Loucy (cell line): ENCODE measurements at regions not wholly inside any gene's neighbourhood (a gene's known extent, or its start where the extent isn't known, plus 50 kb on each side); places are given as distances from the start of the nearest gene placed in this dataset.

ENCODE experiments used
- H2AFZ ChIP-seq: fragments of 200-600 bp; sonication (generic); 2 replicates; pipeline ENCODE4 v1.6.0; 2016; ENCODE audit warnings: antibody characterized with exemption, mild to moderate bottlenecking, low read length, moderate library complexity
- H3F3A ChIP-seq: fragments of 200-600 bp; 2 replicates; pipeline ENCODE4 v1.6.0; 2016; ENCODE audit warnings: antibody characterized with exemption, low read depth, mild to moderate bottlenecking
- H3K27me3 ChIP-seq: fragments of 200-600 bp; sonication (generic); 2 replicates; pipeline ENCODE4 v1.6.1; 2014; ENCODE audit warnings: low read length, mild to moderate bottlenecking; ENCODE audit not compliant: insufficient read depth, poor library complexity, severe bottlenecking
- H3K36me3 ChIP-seq: fragments of 200-600 bp; sonication (generic); 2 replicates; pipeline ENCODE4 v1.6.1; 2016; ENCODE audit warnings: low read length; ENCODE audit not compliant: insufficient read depth
- H3K4me1 ChIP-seq: fragments of 200-600 bp; sonication (generic); 2 replicates; pipeline ENCODE4 v1.5.1; 2014; ENCODE audit warnings: low read length, mild to moderate bottlenecking; ENCODE audit not compliant: insufficient read depth, poor library complexity, severe bottlenecking
- H3K4me2 ChIP-seq: fragments of 200-600 bp; sonication (generic); 2 replicates; pipeline ENCODE4 v1.6.0; 2014; ENCODE audit warnings: antibody characterized with exemption, low read length, low read depth, mild to moderate bottlenecking; ENCODE audit not compliant: poor library complexity, severe bottlenecking
- H3K4me3 ChIP-seq: fragments of 200-600 bp; sonication (generic); 2 replicates; pipeline ENCODE4 v1.5.1; 2014; ENCODE audit warnings: low read length, mild to moderate bottlenecking, mixed read lengths; ENCODE audit not compliant: poor library complexity, severe bottlenecking
- H3K79me2 ChIP-seq: fragments of 200-600 bp; sonication (generic); 2 replicates; pipeline ENCODE4 v1.6.1; 2014; ENCODE audit warnings: low read length; ENCODE audit not compliant: insufficient read depth
- H3K9ac ChIP-seq: fragments of 200-600 bp; sonication (generic); 2 replicates; pipeline ENCODE4 v1.6.0; 2014; ENCODE audit warnings: mild to moderate bottlenecking, low read depth, low read length, moderate library complexity; ENCODE audit not compliant: poor library complexity, severe bottlenecking
- H3K9me2 ChIP-seq: fragments of 200-600 bp; sonication (generic); replicated peaks from 2 replicates; pipeline ENCODE4 v1.6.1; 2016; ENCODE audit warnings: low read depth, low read length, mixed read lengths
- H3K9me3 ChIP-seq: fragments of 200-600 bp; sonication (generic); 2 replicates; pipeline ENCODE4 v1.6.1; 2014; ENCODE audit warnings: mild to moderate bottlenecking, antibody characterized with exemption, low read length, low read depth; ENCODE audit not compliant: insufficient read depth
- H4K20me1 ChIP-seq: fragments of 200-600 bp; sonication (generic); 2 replicates; pipeline ENCODE4 v1.6.0; 2014; ENCODE audit warnings: antibody characterized with exemption, low read length, mild to moderate bottlenecking; ENCODE audit not compliant: insufficient read depth, poor library complexity, severe bottlenecking
- CTCF ChIP-seq: fragments of 200-600 bp; sonication (generic); conservative IDR thresholded peaks from 2 replicates; pipeline ENCODE4 v1.5.1; 2014; ENCODE audit warnings: mild to moderate bottlenecking, antibody characterized with exemption, low read length
- EZH2phosphoT487 ChIP-seq: fragments of 200-600 bp; IDR thresholded peaks from 2 replicates; pipeline ENCODE4 v1.6.1; 2018; ENCODE audit warnings: antibody characterized with exemption, mild to moderate bottlenecking, moderate library complexity, borderline replicate concordance

DNA sequence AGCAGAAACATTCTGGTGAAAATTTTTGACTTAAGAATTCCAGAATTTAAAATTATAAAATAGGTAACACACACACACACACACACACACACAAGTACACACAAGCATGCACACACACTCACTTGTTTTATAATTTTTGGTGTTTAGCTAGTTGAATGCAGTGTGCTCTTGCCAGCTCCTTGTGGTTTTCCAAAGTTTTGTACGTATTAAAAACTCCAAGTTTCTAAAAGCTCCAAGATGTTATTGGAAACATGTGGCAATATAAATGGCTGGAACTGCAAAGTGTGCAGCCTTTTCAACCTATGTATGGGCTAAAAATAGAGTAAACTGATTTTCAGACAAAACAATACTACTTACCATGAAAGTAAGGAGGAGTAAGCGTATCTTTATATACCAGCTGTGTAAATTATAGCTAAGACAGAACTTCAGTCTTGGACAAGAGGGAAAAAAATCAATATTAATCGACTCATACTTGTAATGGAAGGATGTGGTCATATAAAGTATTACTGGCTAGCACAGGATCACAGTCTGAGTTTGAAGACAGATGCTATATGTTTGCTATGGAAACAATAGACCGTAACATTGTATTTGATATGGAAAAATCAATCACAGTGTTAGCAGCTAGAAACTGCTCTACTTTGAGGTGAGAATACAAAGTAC is 727.1 kb upstream of the GRAMD2B start:
- no peaks in the 10 kb centered on the region for H3F3A ChIP-seq
- no peaks in the 10 kb centered on the region for H3K27me3 ChIP-seq
- no peak for TF ChIP-seq EZH2phosphoT487
- no peak for TF ChIP-seq CTCF
- H4K20me1 ChIP-seq: no peaks in the 10 kb centered on the region
- no peak overlapping the region for H3K9ac ChIP-seq
- no peak overlapping the region for H3K4me2 ChIP-seq
- H3K79me2 ChIP-seq: no peaks in the 10 kb centered on the region
- no peaks in the 10 kb centered on the region for H3K9me3 ChIP-seq
- H3K4me1 ChIP-seq: no peaks in the 10 kb centered on the region
- H3K36me3 ChIP-seq: no peaks in the 10 kb centered on the region
- no peak overlapping the region for H3K4me3 ChIP-seq
- no peak overlapping the region for H2AFZ ChIP-seq
- no peaks in the 10 kb centered on the region for H3K9me2 ChIP-seq

GRCh38 chr5:125696762-125697161 is 726.4 kb upstream of the GRAMD2B start:
- Histone ChIP-seq H3K9ac (no peak overlapping the region), H2AFZ (no peak overlapping the region)

DNA sequence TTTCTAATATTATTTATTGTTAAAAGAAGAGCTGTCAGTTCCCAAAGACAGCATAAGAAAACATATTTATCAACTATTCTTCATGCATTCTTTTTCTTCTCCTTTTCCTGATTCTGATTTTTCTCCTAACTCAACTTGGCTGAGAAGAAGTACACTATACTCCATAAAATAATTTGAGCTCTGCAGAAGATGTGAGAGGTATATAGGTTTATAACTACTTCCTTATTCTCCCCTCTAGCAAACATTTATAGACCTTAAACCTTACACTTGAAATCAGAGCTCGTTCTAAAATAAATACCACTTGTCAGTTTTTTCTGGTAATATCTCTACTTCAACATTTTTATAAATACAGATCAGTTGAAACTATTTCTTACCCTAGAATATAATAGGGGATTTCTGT is 724.8 kb upstream of the GRAMD2B start:
- Histone ChIP-seq H2AFZ (no peak overlapping the region), H3K9ac (no peak overlapping the region), H3K9me2 (no peaks in the 10 kb centered on the region), H3K27me3 (no peaks in the 10 kb centered on the region), H3K36me3 (no peaks in the 10 kb centered on the region), H3K9me3 (no peaks in the 10 kb centered on the region), H3K4me1 (no peaks in the 10 kb centered on the region), H3K79me2 (no peaks in the 10 kb centered on the region), H4K20me1 (no peaks in the 10 kb centered on the region), H3K4me3 (no peak overlapping the region), H3F3A (no peaks in the 10 kb centered on the region), H3K4me2 (no peak overlapping the region)
- TF ChIP-seq CTCF: no peak
- no peak for TF ChIP-seq EZH2phosphoT487

More at GRCh38 chr5:125696762-125697161, 726.4 kb upstream of the GRAMD2B start:
- H3K4me1 ChIP-seq: no peaks in the 10 kb centered on the region
- no peaks in the 10 kb centered on the region for H3K79me2 ChIP-seq
- H4K20me1 ChIP-seq: no peaks in the 10 kb centered on the region
- no peaks in the 10 kb centered on the region for H3K9me3 ChIP-seq
- no peaks in the 10 kb centered on the region for H3K9me2 ChIP-seq
- no peaks in the 10 kb centered on the region for H3K27me3 ChIP-seq
- no peaks in the 10 kb centered on the region for H3K36me3 ChIP-seq
- TF ChIP-seq CTCF (no peak), EZH2phosphoT487 (no peak)
- no peak overlapping the region for H3K4me3 ChIP-seq
- H3K4me2 ChIP-seq: no peak overlapping the region
- H3F3A ChIP-seq: no peaks in the 10 kb centered on the region
